Endodermal cell (in vitro differentiated cells): ENCODE measurements at regions not wholly inside any gene's neighbourhood (a gene's known extent, or its start where the extent isn't known, plus 50 kb on each side); places are given as distances from the start of the nearest gene placed in this dataset.
A peak's percentile ranks its signal among the peaks of the same experiment; 100 is the strongest.

Experiments
- DNase-seq: peaks from one replicate; pipeline ENCODE4 v3.0.0-alpha.2; 2017
- H3K27ac ChIP-seq: 2 replicates; pipeline ENCODE4 v1.5.1; 2013; ENCODE audit warnings: mild to moderate bottlenecking, low read depth, low read length, moderate library complexity
- H3K27me3 ChIP-seq: 2 replicates; pipeline ENCODE4 v1.6.1; 2013; ENCODE audit warnings: mild to moderate bottlenecking, low read length, moderate library complexity; ENCODE audit not compliant: insufficient read depth, control insufficient read depth, poor library complexity, severe bottlenecking
- H3K36me3 ChIP-seq: 2 replicates; pipeline ENCODE4 v1.7.0; 2013; ENCODE audit warnings: mild to moderate bottlenecking, low read length, moderate library complexity; ENCODE audit not compliant: control insufficient read depth, insufficient read depth
- H3K4me1 ChIP-seq: one replicate; pipeline ENCODE4 v1.7.0; 2013; ENCODE audit warnings: low read length; ENCODE audit not compliant: control insufficient read depth, insufficient read depth
- H3K4me3 ChIP-seq: 2 replicates; pipeline ENCODE4 v1.5.1; 2013; ENCODE audit warnings: mild to moderate bottlenecking, low read length, moderate library complexity
- H3K9ac ChIP-seq: 2 replicates; pipeline ENCODE4 v1.6.1; 2013; ENCODE audit warnings: mild to moderate bottlenecking, low read length, moderate library complexity; ENCODE audit not compliant: poor library complexity, severe bottlenecking; ENCODE audit errors: extremely low read depth
- H3K9me3 ChIP-seq: 2 replicates; pipeline ENCODE4 v1.6.1; 2013; ENCODE audit warnings: mild to moderate bottlenecking, low read length, moderate library complexity; ENCODE audit not compliant: control insufficient read depth
- H3K27ac Mint-ChIP-seq: 2 replicates; pipeline ENCODE4 v1.8.0; 2020; ENCODE audit warnings: mixed read lengths
- H3K27me3 Mint-ChIP-seq: 2 replicates; pipeline ENCODE4 v1.8.0; 2021; ENCODE audit warnings: mild to moderate bottlenecking, mixed read lengths; ENCODE audit not compliant: insufficient read depth
- H3K36me3 Mint-ChIP-seq: 2 replicates; pipeline ENCODE4 v1.8.0; 2020; ENCODE audit warnings: low read depth, mixed read lengths
- H3K4me1 Mint-ChIP-seq: 2 replicates; pipeline ENCODE4 v1.8.0; 2020; ENCODE audit warnings: mixed read lengths
- H3K4me3 Mint-ChIP-seq: 2 replicates; pipeline ENCODE4 v1.8.0; 2020; ENCODE audit warnings: mild to moderate bottlenecking, moderate library complexity, mixed read lengths
- H3K9me3 Mint-ChIP-seq: 2 replicates; pipeline ENCODE4 v1.8.0; 2020; ENCODE audit warnings: mild to moderate bottlenecking, mixed read lengths
- CTCF ChIP-seq: fragments of 200-600 bp; sonication (generic); conservative IDR thresholded peaks from 2 replicates; pipeline ENCODE4 v1.5.0; 2021; ENCODE audit warnings: antibody characterized with exemption, mild to moderate bottlenecking
- WGBS, 2 experiments: methylation state at CpG; one replicate each; pipeline versions ENCODE4 v1.1.5 to v1.1.7; 2013; ENCODE audit warnings: missing lambda C conversion rate in 2 of 2, mixed read lengths in 1 of 2; ENCODE audit not compliant: insufficient coverage in 1 of 2, insufficient read length in 1 of 2; 5-methylcytosine and 5-hydroxymethylcytosine counted together

- peaks cover 6% of the 10 kb centered on the region for H3K9me3 Mint-ChIP-seq
- H3K4me3 Mint-ChIP-seq = no peak overlapping the region
- H3K27me3 ChIP-seq = no peaks in the 10 kb centered on the region
- no peaks in the 10 kb centered on the region for H3K36me3 Mint-ChIP-seq
- no peaks in the 10 kb centered on the region for H3K9me3 ChIP-seq
- TF ChIP-seq CTCF = no peak
- no peak overlapping the region for H3K4me3 ChIP-seq
- DNase-seq = peak; percentile 72
- WGBS, 2 experiments = 70 to 85% methylated on average over 3 to 8 of the region's 8 CpGs
- H3K36me3 ChIP-seq = no peaks in the 10 kb centered on the region
- no peak overlapping the region for H3K9ac ChIP-seq
- peaks cover 10% of the 10 kb centered on the region for H3K4me1 Mint-ChIP-seq
- H3K4me1 ChIP-seq = no peaks in the 10 kb centered on the region
- no peaks in the 10 kb centered on the region for H3K27me3 Mint-ChIP-seq
- H3K27ac Mint-ChIP-seq = no peak overlapping the region
- no peak overlapping the region for H3K27ac ChIP-seq
Measured at GRCh38 chr18:7415081-7415894, 151.8 kb upstream of the PTPRM start.

DNA sequence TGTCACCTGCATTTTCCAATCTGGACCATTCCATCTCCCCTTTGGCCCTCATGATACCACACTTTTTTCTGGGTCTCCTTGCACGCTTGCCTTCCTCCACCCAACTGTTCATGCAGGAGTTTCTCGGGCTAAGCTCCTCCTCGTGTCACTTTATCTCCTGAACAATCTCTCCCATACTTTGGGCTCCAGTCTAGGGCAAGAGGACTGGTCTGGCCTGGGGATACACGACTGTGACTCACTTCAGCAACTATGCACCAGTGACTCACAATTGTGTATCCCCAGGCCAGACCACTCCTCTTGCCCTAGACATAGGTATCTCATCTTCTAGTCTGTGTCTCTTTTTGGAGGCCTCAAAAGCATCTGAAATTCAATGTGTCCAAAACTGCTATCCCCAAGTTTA lies 149.4 kb upstream of the PTPRM start:
- Mint-ChIP-seq H3K9me3 (peaks cover 4% of the 10 kb centered on the region), H3K4me3 (no peak overlapping the region), H3K4me1 (peaks cover 10% of the 10 kb centered on the region), H3K27ac (no peak overlapping the region), H3K27me3 (no peaks in the 10 kb centered on the region), H3K36me3 (no peaks in the 10 kb centered on the region)
- Histone ChIP-seq H3K9me3 (no peaks in the 10 kb centered on the region), H3K27me3 (no peaks in the 10 kb centered on the region), H3K9ac (no peak overlapping the region), H3K27ac (no peak overlapping the region), H3K36me3 (no peaks in the 10 kb centered on the region), H3K4me3 (no peak overlapping the region), H3K4me1 (no peaks in the 10 kb centered on the region)
- 84 to 85% methylated on average over 4 of the region's 4 CpGs for WGBS, 2 experiments
- no peak for DNase-seq
- no peak for TF ChIP-seq CTCF

DNA sequence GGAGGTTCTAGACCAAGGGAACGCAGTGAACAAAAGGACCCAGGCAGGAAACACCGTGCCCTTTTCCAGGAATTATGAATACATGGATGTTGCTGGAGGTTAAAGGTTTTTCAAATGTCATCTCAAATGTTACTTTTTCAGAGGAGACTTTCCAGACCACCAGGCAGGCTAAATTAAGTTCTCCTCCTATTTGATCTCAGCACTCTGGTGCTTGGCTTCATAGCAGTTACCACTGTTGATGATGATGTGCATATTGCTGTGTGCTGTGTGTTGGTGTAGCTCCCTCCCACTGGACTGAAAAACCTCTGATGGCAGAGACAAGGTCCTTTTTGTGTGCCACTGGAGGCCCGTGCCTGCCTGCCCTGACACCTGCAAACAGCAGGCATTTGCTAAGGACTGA lies 137.3 kb upstream of the PTPRM start:
- H3K27ac ChIP-seq = no peak overlapping the region
- no peaks in the 10 kb centered on the region for H3K27me3 ChIP-seq
- no peaks in the 10 kb centered on the region for H3K9me3 ChIP-seq
- H3K4me1 ChIP-seq = no peaks in the 10 kb centered on the region
- no peak for TF ChIP-seq CTCF
- H3K27ac Mint-ChIP-seq = no peak overlapping the region
- no peak overlapping the region for H3K4me3 ChIP-seq
- no peaks in the 10 kb centered on the region for H3K36me3 Mint-ChIP-seq
- DNase-seq = no peak
- no peak overlapping the region for H3K4me3 Mint-ChIP-seq
- H3K36me3 ChIP-seq = no peaks in the 10 kb centered on the region
- 94 to 100% methylated on average over 2 to 3 of the region's 3 CpGs for WGBS, 2 experiments
- H3K9ac ChIP-seq = no peak overlapping the region
- peaks cover 3% of the 10 kb centered on the region for H3K4me1 Mint-ChIP-seq
- peaks cover 2% of the 10 kb centered on the region for H3K27me3 Mint-ChIP-seq
- peaks cover 2% of the 10 kb centered on the region for H3K9me3 Mint-ChIP-seq
